Omental fat pad (tissue), 3 donors: ENCODE measurements at regions not wholly inside any gene's neighbourhood (a gene's known extent, or its start where the extent isn't known, plus 50 kb on each side); places are given as distances from the start of the nearest gene placed in this dataset.
A peak's percentile ranks its signal among the peaks of the same experiment; 100 is the strongest.

Source experiments
- ATAC-seq: fragments of 150-250 bp; one replicate; pipeline ENCODE4 v1.9.1; 2016; ENCODE audit warnings: mild to moderate bottlenecking, moderate library complexity; ENCODE audit not compliant: low FRiP score
- DNase-seq: peaks from one replicate; pipeline ENCODE4 v3.0.0-alpha.2; 2019; ENCODE audit warnings: low spot score
- TF ChIP-seq, protein P1 (sequence below), 3 donors: fragments of 450-650 bp; IDR thresholded peaks; one replicate each; pipeline ENCODE4 v1.5.1; 2016 to 2017; ENCODE audit warnings: antibody characterized with exemption in 3 of 3, mild to moderate bottlenecking in 3 of 3, moderate library complexity in 2 of 3

GRCh38 chr4:147015491-147015890 is 69.8 kb upstream of the TTC29 start:
- TF ChIP-seq, protein P1, sequence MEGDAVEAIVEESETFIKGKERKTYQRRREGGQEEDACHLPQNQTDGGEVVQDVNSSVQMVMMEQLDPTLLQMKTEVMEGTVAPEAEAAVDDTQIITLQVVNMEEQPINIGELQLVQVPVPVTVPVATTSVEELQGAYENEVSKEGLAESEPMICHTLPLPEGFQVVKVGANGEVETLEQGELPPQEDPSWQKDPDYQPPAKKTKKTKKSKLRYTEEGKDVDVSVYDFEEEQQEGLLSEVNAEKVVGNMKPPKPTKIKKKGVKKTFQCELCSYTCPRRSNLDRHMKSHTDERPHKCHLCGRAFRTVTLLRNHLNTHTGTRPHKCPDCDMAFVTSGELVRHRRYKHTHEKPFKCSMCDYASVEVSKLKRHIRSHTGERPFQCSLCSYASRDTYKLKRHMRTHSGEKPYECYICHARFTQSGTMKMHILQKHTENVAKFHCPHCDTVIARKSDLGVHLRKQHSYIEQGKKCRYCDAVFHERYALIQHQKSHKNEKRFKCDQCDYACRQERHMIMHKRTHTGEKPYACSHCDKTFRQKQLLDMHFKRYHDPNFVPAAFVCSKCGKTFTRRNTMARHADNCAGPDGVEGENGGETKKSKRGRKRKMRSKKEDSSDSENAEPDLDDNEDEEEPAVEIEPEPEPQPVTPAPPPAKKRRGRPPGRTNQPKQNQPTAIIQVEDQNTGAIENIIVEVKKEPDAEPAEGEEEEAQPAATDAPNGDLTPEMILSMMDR (IDR thresholded peaks at IDR 0.05), result no peak
- DNase-seq (no peak), ATAC-seq (no peak)

GRCh38 chr4:147017081-147017480 is 71.4 kb upstream of the TTC29 start:
- TF ChIP-seq, protein P1 (IDR thresholded peaks at IDR 0.05), result no peak
- DNase-seq (no peak), ATAC-seq (no peak)

- no peak for ATAC-seq
- TF ChIP-seq, protein P1 (IDR thresholded peaks at IDR 0.05), result peak in 1 of 3 donors; percentile 57
- DNase-seq, result peak; percentile 60
Observed at GRCh38 chr4:147019091-147019490, 73.4 kb upstream of the TTC29 start.

- no peak for ATAC-seq
- DNase-seq, result no peak
- TF ChIP-seq, protein P1 (IDR thresholded peaks at IDR 0.05), result no peak
Observed at GRCh38 chr4:147020456-147020855, 74.8 kb upstream of the TTC29 start.

DNA sequence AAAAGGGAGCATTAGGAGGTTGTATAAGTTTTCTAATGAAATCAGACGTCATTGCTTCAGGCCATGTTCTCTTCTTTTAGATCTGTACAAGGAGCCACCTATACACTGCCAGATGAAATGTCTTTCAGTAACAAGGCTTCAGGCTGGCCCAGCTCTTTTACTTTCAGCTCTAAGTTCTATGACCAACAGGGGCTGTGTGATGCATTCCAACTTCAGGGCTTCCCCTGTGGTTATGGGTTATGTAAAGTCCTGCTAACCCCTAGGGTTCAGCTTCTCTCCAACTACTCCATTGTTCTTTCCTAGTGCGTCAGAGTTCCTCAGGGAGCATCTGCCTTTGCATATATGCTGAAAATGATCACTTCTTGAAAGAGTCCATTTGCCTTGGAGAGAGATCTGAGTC is 79.4 kb upstream of the TTC29 start:
- ATAC-seq (no peak), DNase-seq (no peak)
- TF ChIP-seq, protein P1 (IDR thresholded peaks at IDR 0.05), result no peak

DNA sequence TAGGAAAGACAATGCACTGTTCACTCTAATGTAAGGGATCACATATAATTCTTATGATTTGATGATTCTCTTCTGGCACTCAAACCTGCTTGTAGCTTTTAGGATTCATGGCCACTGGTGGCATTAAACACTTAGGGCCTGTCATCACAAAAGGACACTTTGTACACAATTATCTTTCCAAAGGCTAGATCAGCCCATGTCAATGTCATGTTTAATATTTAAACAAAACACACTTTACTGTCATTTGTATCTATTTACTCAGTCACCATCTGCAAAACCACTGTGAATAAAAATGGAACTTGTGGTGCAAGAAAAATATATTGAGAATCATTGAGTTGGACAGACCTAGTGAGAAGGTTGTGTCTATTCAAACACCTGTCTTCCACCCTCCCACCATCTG is 83.6 kb upstream of the TTC29 start:
- TF ChIP-seq, protein P1 (IDR thresholded peaks at IDR 0.05), result no peak
- DNase-seq, result no peak
- no peak for ATAC-seq

GRCh38 chr4:147034372-147034771 is 88.7 kb upstream of the TTC29 start:
- ATAC-seq, result no peak

More at GRCh38 chr4:147034372-147034771, 88.7 kb upstream of the TTC29 start:
- TF ChIP-seq, protein P1 (IDR thresholded peaks at IDR 0.05), result no peak
- DNase-seq, result no peak
